Hematopoietic multipotent progenitor cell treated with erythropoietin and hydrocortisone succinate and interleukin-3 and kit ligand, for 8 days (in vitro differentiated cells): ENCODE measurements at regions not wholly inside any gene's neighbourhood (a gene's known extent, or its start where the extent isn't known, plus 50 kb on each side); places are given as distances from the start of the nearest gene placed in this dataset.
A peak's percentile ranks its signal among the peaks of the same experiment; 100 is the strongest.

ENCODE experiments used
- DNase-seq: peaks from one replicate; pipeline ENCODE4 v3.0.0-alpha.2; 2015

DNA sequence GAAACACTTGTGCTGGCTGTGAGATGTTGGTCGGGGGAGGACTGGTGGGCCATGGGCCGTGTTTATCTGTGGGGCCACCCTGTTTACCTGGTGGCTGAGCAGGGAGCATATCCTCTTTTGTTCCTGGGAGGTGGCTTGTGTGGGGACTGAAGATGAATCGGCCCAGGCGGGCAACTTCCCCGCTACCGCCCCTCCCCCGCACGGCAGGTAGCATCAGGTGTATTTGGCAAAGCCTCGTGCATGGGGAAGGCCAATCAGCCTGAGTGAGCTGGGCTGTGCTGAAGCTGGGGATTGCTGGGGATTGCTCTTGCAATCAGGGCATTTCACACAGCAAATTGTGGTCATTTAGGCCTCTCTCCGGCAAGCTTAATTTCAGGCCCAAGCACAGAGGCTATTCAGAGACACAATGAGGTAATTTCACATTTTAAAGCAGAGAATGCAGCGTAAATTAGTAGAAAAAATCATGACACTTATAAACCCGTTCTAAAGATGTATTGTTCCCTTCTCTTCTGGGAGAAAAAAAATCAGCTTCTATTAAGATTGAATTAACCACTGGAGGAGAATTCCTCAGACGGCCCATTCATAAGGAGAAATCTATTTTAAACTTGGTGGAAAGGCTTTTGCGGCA is 197.7 kb upstream of the POU3F1 start:
- no peak for DNase-seq

DNA sequence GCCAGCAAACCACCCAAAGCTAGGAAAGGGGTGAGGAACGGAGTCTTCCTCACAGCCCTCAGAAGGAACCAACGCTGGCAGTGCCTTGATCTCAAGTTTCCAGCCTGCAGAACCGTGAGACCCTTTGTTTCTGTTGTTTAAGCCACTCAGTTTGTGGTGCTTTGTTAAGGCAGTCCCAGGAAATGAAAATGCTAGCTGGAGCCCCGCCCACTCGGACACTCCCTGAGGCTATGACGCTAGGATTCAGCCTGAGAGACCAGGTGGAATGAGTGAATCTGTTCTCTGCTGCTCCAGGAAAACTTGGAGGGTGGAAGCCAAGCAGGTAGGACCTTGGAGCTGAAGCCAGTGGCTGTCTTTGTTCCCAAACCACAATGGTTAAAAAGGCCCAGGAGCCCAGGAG is 196.5 kb upstream of the POU3F1 start:
- DNase-seq, result no peak

DNA sequence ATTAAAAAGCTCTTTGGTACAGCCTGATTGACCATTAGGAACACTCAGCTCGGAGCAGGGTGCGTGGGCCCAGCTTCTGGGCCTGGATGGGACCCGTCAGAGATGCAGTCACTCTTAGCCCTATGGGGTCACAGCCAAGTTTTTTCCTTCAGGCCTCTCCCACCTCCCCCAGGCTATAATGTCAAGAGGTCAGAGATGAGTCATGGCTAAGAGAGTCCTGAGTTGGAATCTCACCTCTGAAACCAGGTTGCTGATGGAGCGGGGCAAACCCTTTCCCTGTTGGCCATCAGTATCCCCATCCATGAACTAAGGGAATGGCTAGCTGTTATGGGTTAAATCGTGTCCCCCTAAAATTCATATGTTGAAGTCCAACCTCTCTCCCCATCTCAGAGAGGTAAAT is 195.9 kb upstream of the POU3F1 start:
- DNase-seq, result no peak

DNA sequence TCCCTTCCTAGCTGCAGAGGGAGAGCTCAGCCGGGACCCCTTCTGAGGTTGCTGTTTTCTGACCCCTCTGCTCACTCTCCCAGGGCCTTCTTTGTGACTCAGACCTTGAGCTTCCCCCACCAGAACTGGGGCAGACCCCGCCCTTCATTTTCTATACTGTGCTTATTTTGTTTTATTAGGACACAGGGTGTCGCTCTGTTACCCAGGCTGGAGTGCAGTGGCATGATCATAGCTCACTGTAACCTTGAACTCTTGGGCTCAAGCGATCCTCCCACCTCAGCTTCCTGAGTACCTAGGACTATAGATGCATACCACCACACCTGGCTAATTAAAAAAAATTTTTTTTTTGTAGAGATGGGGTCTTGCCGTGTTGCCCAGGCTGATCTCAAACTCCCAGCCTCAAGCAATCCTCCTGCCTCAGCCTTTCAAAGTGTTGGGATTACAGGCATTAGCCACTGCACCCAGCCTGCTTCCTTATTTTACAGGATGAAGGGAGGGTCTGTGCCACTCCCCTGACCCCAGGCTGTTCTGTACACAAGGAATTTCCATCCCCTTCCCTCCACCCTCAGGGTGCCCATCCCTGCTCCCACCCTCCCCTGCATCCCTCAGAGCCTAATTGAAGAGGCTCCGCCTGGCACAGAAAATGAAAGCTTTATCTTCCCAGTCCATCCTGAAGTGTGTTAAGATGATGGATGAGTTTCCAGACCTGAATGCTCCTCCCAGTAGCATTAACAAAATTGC is 195.2 kb upstream of the POU3F1 start:
- DNase-seq, result no peak

DNA sequence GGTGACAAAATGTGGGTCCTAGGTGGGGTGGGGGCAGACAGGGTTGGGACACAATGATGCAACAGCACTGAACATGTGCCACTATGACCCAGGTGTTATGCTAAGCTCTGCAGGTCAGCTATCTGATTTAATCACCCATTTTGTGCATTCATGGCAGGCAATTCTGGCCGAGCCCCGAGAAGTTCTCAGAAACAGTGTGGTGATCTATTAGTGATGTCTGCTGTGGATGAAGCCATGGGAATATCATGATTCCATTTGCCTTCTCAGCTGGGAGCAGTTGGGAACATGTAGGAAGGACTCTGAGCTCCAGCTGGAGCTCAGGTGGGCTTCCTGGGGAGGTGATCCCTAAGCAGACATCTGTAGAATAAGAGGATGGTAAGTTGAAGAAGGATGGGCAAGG is 194.0 kb upstream of the POU3F1 start:
- no peak for DNase-seq

DNA sequence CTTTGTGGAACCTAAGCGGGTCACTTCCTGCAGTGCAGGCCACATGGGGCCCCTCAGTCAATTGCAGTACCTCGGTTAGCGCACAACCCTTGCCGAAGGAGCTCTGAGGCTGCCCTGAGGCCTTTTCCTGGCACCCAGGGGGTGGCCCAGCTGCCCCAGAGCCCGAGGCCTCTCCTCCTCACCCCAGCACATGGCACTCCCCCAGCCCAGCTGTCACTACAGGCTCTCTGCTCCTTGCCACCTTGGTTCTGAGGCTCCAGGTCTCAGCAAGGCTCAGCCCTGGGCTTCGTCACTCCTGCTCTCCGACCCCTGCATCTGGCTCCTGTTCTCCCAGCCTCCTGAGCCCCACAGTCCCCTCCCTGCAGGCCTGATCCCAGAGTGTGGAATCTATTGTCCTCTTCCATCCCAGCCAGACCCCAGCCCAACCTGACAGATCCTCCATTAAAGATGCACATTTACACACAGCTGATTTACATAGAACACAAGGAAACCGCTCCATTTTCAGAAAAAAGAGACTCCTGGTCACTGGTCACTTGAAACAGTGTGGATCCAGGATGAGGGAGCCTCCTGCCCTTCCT is 192.8 kb upstream of the POU3F1 start:
- DNase-seq, result no peak

DNA sequence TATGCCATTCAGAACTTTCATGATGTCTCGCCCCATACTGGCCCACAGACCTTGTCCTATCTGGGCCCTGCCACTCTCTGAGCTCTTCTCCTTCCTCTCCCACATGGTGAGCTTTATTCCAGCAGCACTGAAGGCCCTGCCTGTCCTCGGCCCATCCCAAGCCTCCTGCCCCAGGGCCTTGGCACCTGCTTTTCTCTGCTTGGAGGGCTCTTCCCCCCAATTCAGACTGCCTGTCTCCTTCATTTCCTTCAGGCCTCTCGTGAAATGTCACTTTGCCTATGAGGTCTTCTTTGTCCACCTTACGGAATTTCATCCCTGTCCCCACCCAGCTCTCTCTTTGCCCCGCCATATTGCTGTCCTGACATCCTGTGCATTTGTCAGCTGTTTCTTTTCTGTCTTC is 191.7 kb upstream of the POU3F1 start:
- DNase-seq, result no peak

DNA sequence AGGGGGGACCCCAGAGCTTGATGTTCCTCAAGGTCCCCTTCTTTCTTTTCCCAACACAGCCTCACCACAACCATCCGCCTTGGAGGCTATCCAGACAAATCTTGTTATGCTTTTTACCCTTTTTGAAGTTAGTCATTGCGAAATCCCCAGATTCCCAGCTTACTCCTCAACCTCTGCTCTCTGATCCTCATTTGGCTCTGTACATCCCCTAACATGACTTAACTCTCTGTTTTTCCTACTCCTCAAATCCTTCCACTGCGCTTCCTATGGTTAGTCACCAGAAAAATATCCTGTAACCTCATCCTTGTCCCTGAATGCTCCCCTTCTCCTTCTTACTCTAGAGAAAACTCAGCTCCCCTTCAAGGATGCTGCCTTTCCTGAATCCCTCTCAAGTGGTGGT is 189.1 kb upstream of the POU3F1 start:
- no peak for DNase-seq

DNA sequence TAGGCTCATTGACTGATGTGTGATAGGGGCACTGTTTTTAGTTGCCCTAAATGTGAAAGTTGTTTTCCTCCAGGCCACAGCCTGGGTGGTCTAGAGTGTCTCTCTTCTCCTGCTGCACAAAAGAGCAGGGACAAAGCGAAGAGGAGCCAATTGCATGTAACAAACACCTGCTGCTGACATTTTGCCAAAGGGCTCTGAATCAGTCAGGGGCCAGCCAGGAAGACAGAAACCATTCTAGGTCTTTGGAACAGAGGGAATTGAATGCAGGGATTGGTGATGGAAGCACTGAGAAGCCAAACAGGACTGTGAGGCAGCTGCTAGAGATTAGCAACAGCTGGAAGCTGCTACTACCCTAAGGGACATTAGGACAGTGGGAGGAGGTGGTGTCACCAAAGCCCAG is 185.3 kb upstream of the POU3F1 start:
- DNase-seq, result no peak

DNA sequence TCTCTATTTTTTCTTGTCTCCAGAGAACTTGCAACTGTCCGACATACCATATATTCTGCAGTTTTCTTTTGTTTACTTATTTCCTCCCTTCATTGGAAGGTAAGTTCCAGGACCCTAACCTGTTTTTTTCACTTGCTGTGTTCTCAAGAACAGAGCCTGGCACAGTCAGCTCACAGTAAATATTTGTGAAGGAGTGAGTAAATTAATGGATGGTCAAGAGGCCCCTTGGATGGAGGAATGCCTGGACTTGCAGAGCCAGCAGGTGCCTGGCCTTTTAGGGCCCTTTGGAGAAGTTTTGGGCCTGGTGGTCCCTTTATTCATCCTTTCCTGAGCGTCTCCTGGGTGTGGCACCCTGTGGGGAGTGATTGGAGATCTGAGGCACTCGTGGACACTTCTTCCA is 182.1 kb upstream of the POU3F1 start:
- DNase-seq, result no peak

DNA sequence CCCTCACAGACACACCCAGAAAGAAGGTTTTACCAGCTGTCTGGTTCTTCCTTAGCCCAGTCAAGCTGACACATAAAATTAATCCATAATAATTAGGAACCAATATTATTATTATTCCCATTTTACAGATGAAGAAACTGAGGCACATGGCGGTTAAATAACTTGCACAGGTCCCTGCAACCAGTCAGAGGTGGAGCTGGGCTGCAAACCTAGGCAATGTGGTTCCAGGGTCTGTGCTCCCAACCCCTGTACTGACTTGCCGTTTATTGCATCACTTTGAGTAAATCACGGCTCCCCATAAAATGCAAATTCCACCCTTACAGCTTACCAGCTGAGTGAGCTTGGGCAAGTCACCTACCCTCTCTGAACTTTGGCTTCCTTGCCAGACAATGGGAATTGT is 179.2 kb upstream of the POU3F1 start:
- DNase-seq, result no peak

DNA sequence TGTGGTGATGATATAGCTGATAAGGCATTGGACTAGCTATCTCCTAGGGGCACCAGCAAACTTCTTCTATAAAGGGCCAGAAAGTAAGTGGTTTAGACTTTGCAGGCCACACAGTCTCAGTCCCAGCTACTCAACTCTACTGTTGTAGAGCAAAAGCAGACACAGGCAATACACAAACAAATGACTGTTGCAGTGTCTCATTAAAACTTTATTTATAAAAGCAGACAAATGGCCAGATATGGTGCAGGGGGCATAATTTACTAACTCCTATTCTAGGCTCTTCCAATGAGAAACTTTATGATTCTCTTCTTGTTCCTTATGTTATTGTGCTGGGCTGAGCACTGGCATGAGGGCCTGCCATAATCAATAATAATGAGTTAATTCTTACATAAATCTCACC is 176.8 kb upstream of the POU3F1 start:
- DNase-seq, result no peak

DNA sequence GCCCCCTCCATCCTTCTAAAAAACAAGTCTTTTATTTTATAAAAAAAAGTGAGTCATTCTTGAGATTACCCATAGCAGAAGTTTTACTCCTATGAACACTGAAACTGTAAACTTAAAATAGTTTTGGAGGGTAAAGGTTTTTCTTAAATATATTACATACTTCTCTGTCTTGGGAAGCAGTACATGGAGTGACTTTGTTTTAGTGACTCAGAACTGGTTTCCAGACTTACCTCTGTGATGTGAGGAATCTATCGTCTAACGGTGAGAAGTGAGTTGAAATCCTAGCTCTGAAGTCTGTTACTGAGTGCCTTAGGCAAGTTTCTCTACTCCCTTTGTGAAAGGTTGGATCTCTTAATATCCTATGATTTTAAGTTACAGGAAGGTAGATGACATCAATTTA is 176.3 kb upstream of the POU3F1 start:
- no peak for DNase-seq

DNA sequence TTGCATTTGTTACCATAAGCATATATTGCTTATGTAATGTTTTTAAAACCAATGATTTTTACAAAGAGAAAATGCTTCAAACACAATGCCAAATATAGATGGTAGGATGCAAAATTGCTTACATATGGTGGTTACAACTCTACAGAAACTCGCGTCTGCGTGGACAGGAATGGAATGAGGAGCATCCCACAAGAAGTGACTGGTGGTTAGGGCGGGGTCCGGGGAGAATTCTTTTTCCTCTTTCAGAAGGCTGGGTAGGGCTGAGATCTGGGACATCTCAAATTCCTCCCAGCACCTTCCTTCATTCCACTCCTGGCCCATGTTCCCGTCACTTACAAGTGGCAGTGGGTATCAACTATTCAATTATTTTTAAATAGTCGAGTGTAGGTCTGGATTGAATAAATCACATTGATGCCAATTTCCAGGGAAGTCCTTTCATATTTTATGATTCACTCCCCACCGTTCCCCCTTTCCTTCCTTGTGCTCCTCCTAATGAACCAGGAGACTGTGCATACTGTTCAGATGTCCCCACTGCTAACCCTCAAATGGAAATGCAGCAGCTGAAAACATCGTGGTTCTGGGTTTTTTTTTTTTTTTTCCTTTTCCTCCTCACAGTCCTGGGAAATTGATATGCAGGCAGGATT is 174.5 kb upstream of the POU3F1 start:
- no peak for DNase-seq

DNA sequence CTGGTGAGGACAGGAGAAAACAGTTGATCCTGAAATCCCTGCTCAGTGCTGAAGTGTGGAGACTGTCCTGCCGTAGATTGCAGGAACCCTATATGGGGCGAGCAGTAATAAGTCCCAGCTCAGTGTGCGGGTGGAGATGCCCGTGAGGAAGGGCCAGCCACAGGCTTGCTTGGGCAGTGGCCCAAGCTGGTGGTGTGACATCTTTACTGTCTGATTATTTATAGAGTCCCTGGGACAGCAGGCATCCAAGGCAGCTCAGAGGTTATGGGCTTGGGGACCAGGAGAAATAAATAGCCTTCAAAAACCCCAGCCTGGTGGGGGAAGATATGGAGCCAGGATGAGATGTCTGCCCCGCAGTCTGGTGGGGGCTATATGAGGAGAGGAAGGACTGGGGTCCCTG is 170.7 kb upstream of the POU3F1 start:
- DNase-seq, result no peak

DNA sequence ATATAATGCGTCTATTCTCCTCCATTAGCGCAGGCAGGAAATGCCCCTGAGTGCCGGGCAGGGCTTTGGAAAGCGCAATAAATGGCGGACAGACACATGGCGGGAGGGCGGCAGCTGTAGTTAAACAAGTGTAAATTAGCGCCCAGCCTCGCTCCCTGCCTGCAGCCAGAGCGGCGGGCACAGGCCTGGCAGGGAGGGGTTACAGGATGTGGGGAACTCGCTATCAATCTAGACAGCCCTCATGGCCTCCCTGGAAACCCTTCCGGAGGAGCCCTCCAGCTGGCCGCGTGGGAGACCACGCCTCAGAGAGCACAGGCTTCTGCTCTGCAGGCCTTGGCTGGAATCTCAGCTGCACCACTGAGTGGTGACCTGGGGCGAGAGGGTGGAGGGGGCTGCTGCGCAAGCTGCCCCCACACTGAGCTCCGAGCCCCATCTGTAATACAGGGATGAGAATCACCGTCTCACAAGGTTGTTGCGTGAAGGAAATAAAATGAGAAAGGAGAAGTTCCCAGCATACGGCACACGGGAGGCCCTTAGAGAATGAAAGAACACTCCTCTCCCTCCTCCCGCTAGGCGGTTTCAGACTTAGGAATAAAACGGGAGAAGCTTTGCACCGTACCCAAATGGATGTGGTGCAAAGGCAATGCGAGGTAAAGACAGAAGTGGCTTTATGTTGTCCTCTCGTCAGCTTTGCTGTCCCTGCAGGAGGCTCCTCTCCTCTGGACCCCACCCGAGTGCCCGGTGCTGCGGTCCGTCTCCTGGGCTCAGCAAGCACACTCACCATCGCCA is 167.2 kb upstream of the POU3F1 start:
- peak; percentile 88 for DNase-seq

DNA sequence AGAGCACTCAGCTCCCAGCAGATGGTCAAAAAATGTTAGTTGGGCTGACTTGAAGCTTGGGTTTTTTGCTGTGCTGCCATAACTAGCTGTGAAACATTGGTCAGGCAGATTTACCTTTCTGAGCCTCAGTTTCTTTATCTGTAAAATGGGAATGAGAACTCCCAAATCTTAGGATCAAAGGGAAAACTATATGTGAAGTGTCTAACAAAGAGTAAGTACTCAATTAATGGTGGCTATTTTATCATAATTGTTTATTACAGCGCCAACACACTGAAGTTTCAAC is 164.2 kb upstream of the POU3F1 start:
- DNase-seq, result no peak

DNA sequence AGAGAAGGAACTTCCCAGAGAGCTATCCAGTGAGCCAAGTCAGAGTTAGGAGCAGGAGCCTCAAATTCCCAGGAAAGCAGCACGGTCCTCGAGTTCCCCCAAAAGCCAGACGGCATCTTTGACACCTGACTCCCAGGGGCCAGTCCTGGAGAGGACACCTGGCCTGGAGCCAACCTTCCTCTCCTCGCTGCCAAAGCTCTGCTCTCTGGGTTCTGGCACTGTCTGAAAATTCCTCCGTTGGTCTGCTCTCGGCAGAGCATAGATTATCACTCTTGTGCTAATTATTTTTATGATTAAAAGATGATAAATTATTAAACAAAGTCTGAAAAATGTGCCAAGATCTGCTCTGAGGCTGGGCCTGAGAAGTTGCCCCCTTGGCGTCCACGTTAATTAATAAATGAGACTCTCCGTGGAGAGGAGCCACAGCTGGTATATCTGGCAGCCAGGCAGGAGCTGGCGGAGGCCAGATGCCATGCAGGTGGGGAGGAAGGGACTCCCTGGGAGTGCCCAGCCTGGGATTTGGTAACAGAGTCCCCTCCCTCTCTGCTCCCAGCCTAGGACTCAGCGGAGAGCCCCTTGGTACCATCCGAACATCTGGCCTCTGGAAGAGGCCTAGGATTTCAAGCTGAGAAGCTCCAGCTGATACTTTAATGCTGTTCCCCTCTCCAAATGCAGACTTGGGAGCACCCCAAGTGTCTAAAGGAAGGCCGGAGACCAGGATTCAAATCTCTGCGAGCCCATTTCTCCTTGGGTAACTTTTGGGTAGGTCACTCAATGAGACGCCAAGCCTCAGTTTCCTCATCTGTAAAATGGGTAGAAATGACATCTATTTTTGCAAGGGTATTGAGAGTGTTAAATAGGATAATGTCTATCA is 163.7 kb upstream of the POU3F1 start:
- DNase-seq, result no peak

DNA sequence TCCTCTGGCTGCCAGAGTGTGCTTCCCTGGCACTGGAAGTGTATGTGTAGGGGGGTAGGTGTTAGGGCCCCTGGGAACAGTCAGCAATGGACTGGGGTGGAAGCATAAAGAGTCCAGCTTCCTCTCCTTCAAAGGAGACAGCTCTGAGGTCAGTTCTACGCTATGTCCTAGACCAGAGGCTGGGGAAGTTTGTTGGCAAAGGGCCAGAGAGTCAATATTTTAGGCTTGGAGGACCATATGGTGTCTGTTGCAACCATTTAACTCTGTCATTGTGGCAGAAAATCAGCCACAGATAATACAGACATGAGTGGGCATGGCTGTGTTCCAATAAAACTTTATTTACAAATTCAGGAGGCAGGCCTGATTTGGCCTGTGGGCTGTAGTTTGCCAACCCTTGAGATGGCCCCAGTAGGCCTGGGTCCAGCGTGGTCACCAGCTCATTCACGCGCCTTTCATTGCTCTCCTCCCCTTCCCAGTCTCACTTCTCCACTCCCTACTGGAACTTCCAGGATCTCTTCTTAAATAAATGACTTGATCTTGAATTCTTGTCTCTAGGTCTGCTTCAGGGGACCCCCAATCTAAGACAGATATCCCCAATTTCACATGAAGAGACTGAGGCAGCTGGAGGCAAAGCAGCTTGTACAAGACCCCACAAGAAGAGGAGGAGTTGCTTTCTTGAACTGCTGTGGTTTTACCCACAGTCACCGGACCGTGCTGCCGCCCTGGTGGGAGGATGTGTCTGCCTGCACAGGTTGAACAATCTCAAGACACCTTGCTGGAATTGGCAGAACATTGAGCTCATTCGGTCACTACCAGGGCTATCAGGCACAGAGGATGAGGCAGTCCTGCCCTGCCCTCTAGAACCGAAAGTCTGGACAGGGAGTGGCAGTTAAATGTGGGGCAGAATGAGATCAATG is 162.4 kb upstream of the POU3F1 start:
- DNase-seq, result no peak

DNA sequence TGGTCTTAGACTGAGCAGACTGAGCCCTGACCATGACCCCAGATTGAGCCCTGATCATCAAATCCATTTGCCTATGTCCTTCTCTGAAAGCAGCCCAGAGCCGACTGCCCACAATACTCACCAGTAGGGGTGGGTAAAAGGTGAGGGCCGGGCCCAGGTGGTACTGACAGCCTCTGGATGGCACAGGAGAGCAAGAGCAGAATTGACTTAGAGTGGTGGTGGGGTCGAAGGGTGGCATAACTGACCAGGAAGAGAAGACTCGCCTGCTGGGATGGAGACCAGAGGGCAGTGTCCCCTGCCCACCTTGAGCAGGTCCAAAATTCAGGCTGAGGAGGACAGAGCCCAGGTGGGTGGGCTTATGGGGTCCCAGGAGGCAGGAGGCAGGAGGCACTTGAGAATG is 161.3 kb upstream of the POU3F1 start:
- no peak for DNase-seq

DNA sequence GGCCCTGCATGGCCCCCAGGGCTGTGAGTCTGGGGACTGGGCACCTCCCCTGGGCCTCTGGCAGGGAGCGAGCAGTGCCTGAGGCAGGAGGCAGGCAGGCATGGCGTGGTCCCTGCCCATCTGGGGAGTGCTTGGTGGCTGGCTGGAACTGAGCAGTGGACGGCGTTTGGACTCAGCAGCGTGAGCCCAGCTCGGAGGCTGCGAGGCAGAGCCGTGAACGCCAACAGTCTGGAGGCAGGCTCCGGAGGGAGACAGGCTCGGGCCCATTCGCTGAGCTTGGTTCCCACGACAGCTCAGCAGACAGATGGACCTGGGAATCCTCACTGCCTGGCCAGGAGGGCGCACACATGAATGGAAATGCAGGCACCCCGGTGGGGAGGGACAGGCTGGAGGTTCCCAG is 160.7 kb upstream of the POU3F1 start:
- DNase-seq, result no peak
